ENCODE measurements at regions not wholly inside any gene's neighbourhood (a gene's known extent, or its start where the extent isn't known, plus 50 kb on each side); places are given as distances from the start of the nearest gene placed in this dataset.

DNA sequence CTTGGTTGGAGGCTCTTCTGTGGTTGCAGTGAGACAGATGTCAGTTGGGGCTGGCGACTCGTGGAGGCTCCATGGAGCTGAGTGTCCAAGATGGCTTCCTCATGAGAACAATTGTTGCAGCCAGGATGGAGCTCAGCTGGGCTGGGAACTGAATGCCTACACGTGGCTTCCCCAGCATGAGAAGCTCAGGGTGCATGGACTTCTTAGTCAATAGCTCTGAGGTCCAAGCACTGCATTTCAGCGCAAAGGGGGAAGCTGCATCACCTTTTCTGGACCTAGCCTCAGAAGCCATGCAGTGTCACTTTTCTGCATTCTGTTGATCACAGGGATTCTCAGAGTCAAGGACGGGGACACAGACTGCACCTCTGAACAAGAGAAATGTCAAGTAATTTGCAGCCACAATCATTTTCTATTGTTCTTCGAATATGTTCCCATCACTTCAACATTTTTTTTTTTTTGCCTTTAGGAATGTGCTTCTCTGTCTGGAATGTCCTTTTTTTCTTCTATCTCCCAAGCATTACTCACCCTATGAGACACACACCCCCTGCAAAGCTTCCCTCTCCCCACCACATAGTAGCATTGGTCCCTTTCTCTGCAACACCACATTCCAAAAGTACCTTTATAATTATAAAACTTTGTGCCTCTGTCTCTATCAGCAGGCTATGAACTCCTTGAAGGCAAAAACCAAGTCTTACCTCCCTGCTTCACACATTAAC is 57.5 kb upstream of the STK32A start:
- TF ChIP-seq, protein P1, sequence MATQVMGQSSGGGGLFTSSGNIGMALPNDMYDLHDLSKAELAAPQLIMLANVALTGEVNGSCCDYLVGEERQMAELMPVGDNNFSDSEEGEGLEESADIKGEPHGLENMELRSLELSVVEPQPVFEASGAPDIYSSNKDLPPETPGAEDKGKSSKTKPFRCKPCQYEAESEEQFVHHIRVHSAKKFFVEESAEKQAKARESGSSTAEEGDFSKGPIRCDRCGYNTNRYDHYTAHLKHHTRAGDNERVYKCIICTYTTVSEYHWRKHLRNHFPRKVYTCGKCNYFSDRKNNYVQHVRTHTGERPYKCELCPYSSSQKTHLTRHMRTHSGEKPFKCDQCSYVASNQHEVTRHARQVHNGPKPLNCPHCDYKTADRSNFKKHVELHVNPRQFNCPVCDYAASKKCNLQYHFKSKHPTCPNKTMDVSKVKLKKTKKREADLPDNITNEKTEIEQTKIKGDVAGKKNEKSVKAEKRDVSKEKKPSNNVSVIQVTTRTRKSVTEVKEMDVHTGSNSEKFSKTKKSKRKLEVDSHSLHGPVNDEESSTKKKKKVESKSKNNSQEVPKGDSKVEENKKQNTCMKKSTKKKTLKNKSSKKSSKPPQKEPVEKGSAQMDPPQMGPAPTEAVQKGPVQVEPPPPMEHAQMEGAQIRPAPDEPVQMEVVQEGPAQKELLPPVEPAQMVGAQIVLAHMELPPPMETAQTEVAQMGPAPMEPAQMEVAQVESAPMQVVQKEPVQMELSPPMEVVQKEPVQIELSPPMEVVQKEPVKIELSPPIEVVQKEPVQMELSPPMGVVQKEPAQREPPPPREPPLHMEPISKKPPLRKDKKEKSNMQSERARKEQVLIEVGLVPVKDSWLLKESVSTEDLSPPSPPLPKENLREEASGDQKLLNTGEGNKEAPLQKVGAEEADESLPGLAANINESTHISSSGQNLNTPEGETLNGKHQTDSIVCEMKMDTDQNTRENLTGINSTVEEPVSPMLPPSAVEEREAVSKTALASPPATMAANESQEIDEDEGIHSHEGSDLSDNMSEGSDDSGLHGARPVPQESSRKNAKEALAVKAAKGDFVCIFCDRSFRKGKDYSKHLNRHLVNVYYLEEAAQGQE (IDR thresholded peaks at IDR 0.05; ENCODE audit: insufficient read depth in 1 of 2, low read depth in 2 of 2, low read length in 2 of 2), result no peak
- no peak for TF ChIP-seq TAF1 (IDR thresholded peaks at IDR 0.05; ENCODE audit: borderline replicate concordance, insufficient read depth, low read length)
- TF ChIP-seq SIN3A (IDR thresholded peaks at IDR 0.05; ENCODE audit: borderline replicate concordance, insufficient read depth, low read length), result no peak
- TF ChIP-seq POLR2AphosphoS5 (IDR thresholded peaks at IDR 0.05; ENCODE audit: low read depth, low read length), result no peak

Data from PFSK-1 (cell line).